Activated T-cell treated with anti-CD3 and anti-CD28 coated beads for 1 hour (primary cell): ENCODE measurements at regions not wholly inside any gene's neighbourhood (a gene's known extent, or its start where the extent isn't known, plus 50 kb on each side); places are given as distances from the start of the nearest gene placed in this dataset.

Source experiments
- DNase-seq: peaks from one replicate; pipeline ENCODE4 v3.0.0-alpha.2; 2020; ENCODE audit warnings: low read depth

GRCh38 chr2:144865670-144866069 is 345.8 kb upstream of the ZEB2 start:
- DNase-seq: no peak

- no peak for DNase-seq
These were observed 339.8 kb upstream of the ZEB2 start for GRCh38 chr2:144859716-144860115.

GRCh38 chr2:144858211-144858610 is 338.3 kb upstream of the ZEB2 start:
- DNase-seq: no peak

GRCh38 chr2:144854596-144854995 is 334.7 kb upstream of the ZEB2 start:
- DNase-seq: no peak

DNA sequence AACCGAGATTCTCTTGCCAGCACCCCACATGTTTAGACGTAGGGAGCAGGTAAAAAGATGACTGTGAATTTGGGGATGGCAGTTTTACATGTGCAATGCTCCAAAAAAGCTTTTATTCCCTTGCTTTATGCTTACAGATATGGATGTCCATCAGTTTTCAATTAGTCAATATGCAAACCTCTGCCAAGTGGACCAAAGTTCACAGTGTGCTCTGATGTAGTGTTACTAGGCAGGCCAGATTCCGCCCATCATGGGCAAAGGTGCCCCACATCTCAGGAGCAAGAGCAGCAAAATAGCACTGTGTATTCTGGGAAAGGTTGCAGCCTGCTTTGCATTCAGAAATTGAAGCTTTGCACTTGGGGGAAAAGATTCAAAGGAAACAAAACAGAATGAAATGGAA is 329.7 kb upstream of the ZEB2 start:
- no peak for DNase-seq

DNA sequence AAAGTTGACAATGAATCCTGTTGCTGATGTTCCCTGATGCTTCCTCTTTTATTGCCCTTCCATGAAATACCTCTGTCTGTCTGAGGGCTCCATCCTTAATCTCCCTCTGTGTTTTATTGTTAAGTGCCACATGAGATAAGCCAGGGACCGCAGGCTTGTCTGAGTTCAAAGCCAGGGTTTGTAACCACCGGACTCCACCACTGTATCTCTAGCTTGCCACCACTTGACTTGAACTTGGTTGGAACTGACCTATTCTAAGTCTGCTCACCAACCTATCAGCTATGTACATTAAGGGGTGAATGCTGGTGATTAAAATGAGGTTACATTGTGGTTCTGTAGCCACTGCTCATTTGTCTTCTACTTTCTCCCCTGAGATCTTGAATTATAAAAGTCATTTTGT is 328.5 kb upstream of the ZEB2 start:
- no peak for DNase-seq

GRCh38 chr2:144847347-144848080 is 327.6 kb upstream of the ZEB2 start:
- no peak for DNase-seq

GRCh38 chr2:144836635-144837350 is 316.9 kb upstream of the ZEB2 start:
- no peak for DNase-seq

- no peak for DNase-seq
These were observed 315.9 kb upstream of the ZEB2 start for GRCh38 chr2:144835634-144836350.

DNA sequence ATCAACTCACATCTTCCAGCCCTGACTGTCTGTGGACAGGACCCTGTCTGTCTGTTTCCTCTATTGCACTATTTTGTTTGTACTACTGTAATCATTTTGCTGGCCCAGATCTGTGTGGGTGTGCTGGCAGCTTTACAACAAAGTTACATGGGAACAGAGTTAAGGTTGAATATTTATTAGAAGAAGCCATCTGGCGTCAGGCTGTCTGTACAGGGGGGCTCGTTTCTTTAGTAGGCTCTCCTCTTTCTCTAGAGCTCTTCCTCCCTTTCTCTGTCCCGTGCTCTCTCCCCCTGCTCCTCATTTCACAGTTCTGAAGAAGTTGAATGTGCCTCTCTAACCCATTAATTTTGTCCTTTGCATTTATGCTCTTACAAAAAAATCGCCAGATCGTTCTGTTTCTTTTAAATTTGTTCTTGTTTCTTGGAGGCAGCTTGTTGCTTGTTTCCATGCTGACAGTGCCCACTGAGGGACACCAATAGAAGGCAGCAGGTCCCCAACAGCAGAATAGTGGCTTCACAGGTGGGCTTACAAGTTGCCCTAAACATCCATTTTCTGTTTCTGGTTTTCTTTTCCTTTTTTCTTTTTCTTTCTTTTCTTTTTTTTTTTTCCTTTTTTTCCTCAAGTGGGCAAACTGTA is 315.2 kb upstream of the ZEB2 start:
- no peak for DNase-seq

GRCh38 chr2:144834363-144834762 is 314.4 kb upstream of the ZEB2 start:
- DNase-seq: no peak

- DNase-seq: no peak
These were observed 313.2 kb upstream of the ZEB2 start for GRCh38 chr2:144833075-144833637.

GRCh38 chr2:144832048-144832447 is 312.1 kb upstream of the ZEB2 start:
- DNase-seq: no peak

GRCh38 chr2:144830543-144830942 is 310.6 kb upstream of the ZEB2 start:
- no peak for DNase-seq

GRCh38 chr2:144827404-144827803 is 307.5 kb upstream of the ZEB2 start:
- no peak for DNase-seq

- no peak for DNase-seq
These were observed 306.2 kb upstream of the ZEB2 start for GRCh38 chr2:144826105-144826504.

- no peak for DNase-seq
These were observed 305.6 kb upstream of the ZEB2 start for GRCh38 chr2:144825331-144826020.

- DNase-seq: no peak
These were observed 304.6 kb upstream of the ZEB2 start for GRCh38 chr2:144824306-144825080.

DNA sequence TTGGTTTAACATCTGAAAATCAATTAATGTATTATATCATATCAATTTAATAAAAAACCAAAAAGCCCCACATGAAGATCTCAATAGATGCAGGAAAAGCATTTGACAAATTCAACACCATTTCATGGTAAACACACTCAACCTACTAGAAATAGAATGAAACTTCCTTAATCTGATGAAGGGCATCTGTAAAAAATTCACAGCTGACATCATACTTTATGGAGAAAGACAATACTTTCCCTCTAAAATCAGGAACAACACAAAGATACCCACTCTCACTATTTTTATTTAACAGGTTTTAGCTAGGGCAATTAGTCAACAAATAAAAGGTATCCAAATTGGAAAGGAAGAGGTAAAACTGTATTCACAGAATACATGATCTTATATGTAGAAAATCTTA is 303.0 kb upstream of the ZEB2 start:
- DNase-seq: no peak

GRCh38 chr2:144812288-144812687 is 292.4 kb upstream of the ZEB2 start:
- no peak for DNase-seq

GRCh38 chr2:144801766-144802165 is 281.8 kb upstream of the ZEB2 start:
- no peak for DNase-seq
